T-helper 17 cell (primary cell): ENCODE measurements at regions not wholly inside any gene's neighbourhood (a gene's known extent, or its start where the extent isn't known, plus 50 kb on each side); places are given as distances from the start of the nearest gene placed in this dataset.

Experiments used
- ATAC-seq: fragments of 150-1000 bp; cut with Tn5 transposase; 2 replicates; pipeline ENCODE4 v1.10.0; 2021; ENCODE audit warnings: mild to moderate bottlenecking, moderate library complexity
- DNase-seq, 3 donors: peaks; one replicate each; pipeline versions ENCODE4 v3.0.0 to v3.0.0-alpha.2; 2020 to 2021
- H3K9me3 ChIP-seq: one replicate; pipeline ENCODE4 v1.7.0; 2013; ENCODE audit warnings: low read length, mild to moderate bottlenecking; ENCODE audit not compliant: control insufficient read depth, poor library complexity, severe bottlenecking
- H3K27ac Mint-ChIP-seq: one replicate; pipeline ENCODE4 v1.8.0; 2022; ENCODE audit warnings: mild to moderate bottlenecking, moderate library complexity, mixed read lengths
- H3K27me3 Mint-ChIP-seq: one replicate; pipeline ENCODE4 v1.8.0; 2022; ENCODE audit warnings: mixed read lengths
- H3K36me3 Mint-ChIP-seq: one replicate; pipeline ENCODE4 v1.8.0; 2022; ENCODE audit warnings: low read depth, mixed read lengths
- H3K4me1 Mint-ChIP-seq: one replicate; pipeline ENCODE4 v1.8.0; 2022; ENCODE audit warnings: mild to moderate bottlenecking, mixed read lengths
- H3K4me3 Mint-ChIP-seq: one replicate; pipeline ENCODE4 v1.8.0; 2022; ENCODE audit warnings: mild to moderate bottlenecking, moderate library complexity, mixed read lengths

- ATAC-seq = no peak
- peaks cover 49% of the 10 kb centered on the region for H3K27me3 Mint-ChIP-seq
- no peak overlapping the region for H3K27ac Mint-ChIP-seq
- no peaks in the 10 kb centered on the region for H3K9me3 ChIP-seq
- H3K4me1 Mint-ChIP-seq = no peaks in the 10 kb centered on the region
- H3K36me3 Mint-ChIP-seq = no peaks in the 10 kb centered on the region
- H3K4me3 Mint-ChIP-seq = no peak overlapping the region
- DNase-seq = no peak
Measured at GRCh38 chr3:187570776-187571175, 99.4 kb downstream of the SST start.

GRCh38 chr3:187568171-187568570, 102.0 kb downstream of the SST start:
- DNase-seq (no peak), ATAC-seq (no peak)
- peaks cover 68% of the 10 kb centered on the region for H3K27me3 Mint-ChIP-seq
- no peak overlapping the region for H3K4me3 Mint-ChIP-seq
- no peak overlapping the region for H3K27ac Mint-ChIP-seq
- H3K4me1 Mint-ChIP-seq = peaks cover 3% of the 10 kb centered on the region
- H3K36me3 Mint-ChIP-seq = no peaks in the 10 kb centered on the region
- H3K9me3 ChIP-seq = no peaks in the 10 kb centered on the region

GRCh38 chr3:187567661-187568121, 102.5 kb downstream of the SST start:
- Mint-ChIP-seq H3K4me3 (no peak overlapping the region), H3K27me3 (peaks cover 72% of the 10 kb centered on the region), H3K4me1 (peaks cover 3% of the 10 kb centered on the region), H3K27ac (no peak overlapping the region), H3K36me3 (no peaks in the 10 kb centered on the region)
- no peak for DNase-seq
- ATAC-seq = no peak
- H3K9me3 ChIP-seq = no peaks in the 10 kb centered on the region

DNA sequence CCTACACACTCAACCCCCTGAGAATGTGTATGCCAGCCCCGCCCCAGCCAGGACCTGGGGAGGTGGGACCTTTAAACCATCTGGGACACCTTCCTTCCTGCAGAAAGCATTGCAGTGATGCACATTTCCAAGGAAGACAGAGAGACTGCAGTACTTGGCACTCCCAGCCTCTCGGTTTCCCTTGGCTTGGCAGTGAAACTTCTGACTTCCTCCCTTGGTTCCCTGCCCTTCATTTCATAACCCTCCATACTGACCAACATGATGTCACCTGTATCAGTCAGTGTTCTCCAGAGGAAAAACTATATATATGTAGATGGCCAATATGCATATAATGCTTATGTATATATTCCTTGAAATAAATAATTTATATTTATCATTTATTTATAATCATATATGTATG, 103.2 kb downstream of the SST start:
- H3K4me1 Mint-ChIP-seq = peaks cover 3% of the 10 kb centered on the region
- peaks cover 79% of the 10 kb centered on the region for H3K27me3 Mint-ChIP-seq
- ATAC-seq (no peak), DNase-seq (no peak)
- no peak overlapping the region for H3K4me3 Mint-ChIP-seq
- H3K36me3 Mint-ChIP-seq = no peaks in the 10 kb centered on the region
- H3K9me3 ChIP-seq = no peaks in the 10 kb centered on the region
- H3K27ac Mint-ChIP-seq = no peak overlapping the region

DNA sequence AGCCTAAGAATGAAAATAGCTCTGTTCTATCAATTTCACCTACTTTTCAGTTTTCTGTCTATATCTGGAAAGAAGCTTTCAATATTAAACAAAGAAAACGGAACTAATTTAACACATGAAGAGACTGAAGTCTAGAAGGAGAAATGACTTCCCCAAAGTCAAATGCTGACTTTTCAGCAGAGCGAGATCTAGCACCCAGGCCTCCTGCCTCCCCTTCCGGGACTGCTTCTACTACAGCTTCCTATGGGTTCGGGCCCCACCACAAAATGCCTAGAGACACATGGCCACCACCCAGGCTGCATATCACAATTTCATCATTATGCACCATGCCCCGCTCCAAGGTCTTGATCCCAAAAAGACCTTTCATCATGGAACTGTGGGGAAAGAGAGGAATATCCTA, 104.5 kb downstream of the SST start:
- Mint-ChIP-seq H3K27ac (no peak overlapping the region), H3K4me3 (no peak overlapping the region), H3K27me3 (peaks cover 73% of the 10 kb centered on the region), H3K4me1 (peaks cover 3% of the 10 kb centered on the region), H3K36me3 (no peaks in the 10 kb centered on the region)
- ATAC-seq (no peak), DNase-seq (no peak)
- H3K9me3 ChIP-seq = no peaks in the 10 kb centered on the region

- H3K9me3 ChIP-seq = no peaks in the 10 kb centered on the region
- H3K4me1 Mint-ChIP-seq = peaks cover 5% of the 10 kb centered on the region
- H3K27ac Mint-ChIP-seq = no peak overlapping the region
- no peak overlapping the region for H3K4me3 Mint-ChIP-seq
- DNase-seq (no peak), ATAC-seq (no peak)
- no peaks in the 10 kb centered on the region for H3K36me3 Mint-ChIP-seq
- H3K27me3 Mint-ChIP-seq = peaks cover 25% of the 10 kb centered on the region
Measured at GRCh38 chr3:187558990-187559389, 111.2 kb downstream of the SST start.

- ATAC-seq (no peak), DNase-seq (no peak)
- Mint-ChIP-seq H3K27me3 (peaks cover 41% of the 10 kb centered on the region), H3K4me3 (no peak overlapping the region), H3K4me1 (no peaks in the 10 kb centered on the region), H3K27ac (no peak overlapping the region), H3K36me3 (no peaks in the 10 kb centered on the region)
- H3K9me3 ChIP-seq = no peaks in the 10 kb centered on the region
Measured at GRCh38 chr3:187551416-187551815, 118.8 kb downstream of the SST start.

DNA sequence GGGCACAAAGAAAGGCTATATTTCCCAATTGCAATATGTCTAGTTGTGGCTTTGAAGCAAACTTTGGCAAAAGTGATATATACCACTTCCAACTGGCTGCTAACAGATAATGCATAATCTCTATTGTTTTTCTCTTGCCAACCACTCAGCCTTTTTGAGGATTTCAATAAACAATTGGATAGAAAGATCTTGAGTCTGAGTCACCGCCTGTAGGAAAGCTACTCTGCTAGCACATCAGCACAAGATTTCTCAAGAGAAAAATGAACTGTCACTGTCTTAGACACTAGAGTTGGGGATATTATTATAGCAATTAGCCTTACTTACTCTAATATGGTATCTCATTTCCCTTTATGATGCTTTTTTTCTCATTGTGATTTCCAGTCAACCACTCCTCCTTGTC, 119.7 kb downstream of the SST start:
- ATAC-seq = no peak
- H3K9me3 ChIP-seq = no peaks in the 10 kb centered on the region
- Mint-ChIP-seq H3K36me3 (no peaks in the 10 kb centered on the region), H3K4me3 (no peak overlapping the region), H3K27ac (no peak overlapping the region), H3K4me1 (no peaks in the 10 kb centered on the region), H3K27me3 (peaks cover 47% of the 10 kb centered on the region)
- no peak for DNase-seq

GRCh38 chr3:187545366-187545765, 124.8 kb downstream of the SST start:
- no peaks in the 10 kb centered on the region for H3K36me3 Mint-ChIP-seq
- no peak overlapping the region for H3K27ac Mint-ChIP-seq
- DNase-seq = no peak
- H3K27me3 Mint-ChIP-seq = peaks cover 34% of the 10 kb centered on the region
- no peaks in the 10 kb centered on the region for H3K9me3 ChIP-seq
- no peaks in the 10 kb centered on the region for H3K4me1 Mint-ChIP-seq
- no peak overlapping the region for H3K4me3 Mint-ChIP-seq
- ATAC-seq = no peak

DNA sequence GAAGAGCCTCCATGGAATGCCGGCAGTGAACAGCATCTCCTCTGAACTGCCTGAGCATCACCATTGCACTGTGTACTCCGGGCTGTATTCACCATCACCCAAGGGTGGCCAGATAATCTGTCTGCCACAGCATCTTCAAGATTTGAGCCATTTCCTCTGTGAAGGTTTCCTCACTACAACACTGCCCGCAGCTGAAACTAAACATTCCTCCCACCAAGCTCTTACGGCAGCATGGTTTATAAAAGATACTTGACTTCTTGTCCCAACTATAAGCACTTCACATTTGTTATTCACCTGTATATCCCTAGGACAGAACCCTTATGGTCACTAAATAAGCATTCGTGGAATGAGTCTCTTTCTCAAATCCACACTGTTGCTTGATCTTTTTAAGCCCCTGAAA, 125.9 kb downstream of the SST start:
- peaks cover 36% of the 10 kb centered on the region for H3K27me3 Mint-ChIP-seq
- no peak for DNase-seq
- no peaks in the 10 kb centered on the region for H3K9me3 ChIP-seq
- H3K36me3 Mint-ChIP-seq = no peaks in the 10 kb centered on the region
- H3K27ac Mint-ChIP-seq = no peak overlapping the region
- H3K4me3 Mint-ChIP-seq = no peak overlapping the region
- no peaks in the 10 kb centered on the region for H3K4me1 Mint-ChIP-seq
- ATAC-seq = no peak

GRCh38 chr3:187540847-187541246, 129.3 kb downstream of the SST start:
- DNase-seq (no peak), ATAC-seq (no peak)
- Mint-ChIP-seq H3K27ac (no peak overlapping the region), H3K4me3 (no peak overlapping the region), H3K36me3 (no peaks in the 10 kb centered on the region), H3K4me1 (no peaks in the 10 kb centered on the region), H3K27me3 (peaks cover 17% of the 10 kb centered on the region)
- H3K9me3 ChIP-seq = no peaks in the 10 kb centered on the region

GRCh38 chr3:187536185-187536584, 134.0 kb downstream of the SST start:
- H3K9me3 ChIP-seq = no peaks in the 10 kb centered on the region
- H3K4me3 Mint-ChIP-seq = no peak overlapping the region
- DNase-seq = no peak
- H3K27ac Mint-ChIP-seq = no peak overlapping the region
- no peaks in the 10 kb centered on the region for H3K4me1 Mint-ChIP-seq
- H3K27me3 Mint-ChIP-seq = peaks cover 26% of the 10 kb centered on the region
- ATAC-seq = no peak
- no peaks in the 10 kb centered on the region for H3K36me3 Mint-ChIP-seq

DNA sequence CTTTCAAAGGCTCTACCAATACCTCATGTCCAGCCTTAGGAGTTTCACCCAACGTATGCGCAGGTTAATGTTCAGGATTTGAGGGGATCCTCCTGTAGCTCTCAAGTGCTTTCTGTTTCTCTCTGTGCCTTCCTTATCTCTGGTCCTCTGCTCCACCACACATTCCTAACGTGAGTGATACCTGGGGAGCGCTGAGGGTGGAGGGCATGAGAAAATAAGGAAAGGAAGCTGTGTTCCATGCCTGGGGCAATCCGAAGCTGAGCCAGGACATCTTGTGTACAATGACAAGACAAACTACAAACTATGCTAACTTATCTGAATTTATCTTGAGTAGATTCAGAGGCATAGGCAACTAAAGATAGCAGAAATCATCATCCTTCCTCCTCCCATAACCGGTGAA, 136.4 kb downstream of the SST start:
- Mint-ChIP-seq H3K36me3 (no peaks in the 10 kb centered on the region), H3K4me1 (no peaks in the 10 kb centered on the region), H3K27me3 (peaks cover 37% of the 10 kb centered on the region), H3K4me3 (no peak overlapping the region), H3K27ac (no peak overlapping the region)
- DNase-seq (no peak), ATAC-seq (no peak)
- H3K9me3 ChIP-seq = no peaks in the 10 kb centered on the region

- H3K4me1 Mint-ChIP-seq = no peaks in the 10 kb centered on the region
Measured at GRCh38 chr3:187531831-187532230, 138.4 kb downstream of the SST start.

DNA sequence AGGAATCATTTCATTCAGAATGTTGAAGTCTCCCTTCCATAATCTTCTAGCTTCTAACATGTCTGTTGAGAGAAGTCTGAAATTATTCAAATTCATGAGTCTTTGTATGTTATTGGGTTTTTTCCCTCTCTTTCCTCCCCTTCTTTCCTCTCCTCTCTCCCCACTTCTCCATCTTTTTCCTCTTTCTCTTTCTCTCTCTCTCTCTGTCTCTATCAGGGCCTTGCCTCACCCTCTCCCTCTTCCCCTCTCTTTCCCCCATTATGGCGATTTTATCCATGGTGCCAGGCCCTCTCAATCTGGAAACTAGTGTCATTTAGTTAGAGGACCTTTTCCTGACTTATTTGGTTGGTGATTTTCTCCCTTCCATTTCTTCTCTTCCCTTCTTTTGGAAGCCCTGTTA, 147.3 kb downstream of the SST start:
- Mint-ChIP-seq H3K36me3 (peaks cover 2% of the 10 kb centered on the region), H3K27ac (no peak overlapping the region), H3K27me3 (peaks cover 23% of the 10 kb centered on the region), H3K4me3 (no peak overlapping the region), H3K4me1 (peaks cover 2% of the 10 kb centered on the region)
- DNase-seq (no peak), ATAC-seq (no peak)
- H3K9me3 ChIP-seq = no peaks in the 10 kb centered on the region

More at GRCh38 chr3:187531831-187532230, 138.4 kb downstream of the SST start:
- no peak overlapping the region for H3K4me3 Mint-ChIP-seq
- ATAC-seq (no peak), DNase-seq (no peak)
- H3K9me3 ChIP-seq = no peaks in the 10 kb centered on the region
- H3K27me3 Mint-ChIP-seq = peaks cover 45% of the 10 kb centered on the region
- no peak overlapping the region for H3K27ac Mint-ChIP-seq
- H3K36me3 Mint-ChIP-seq = no peaks in the 10 kb centered on the region
